ENCODE measurements at regions not wholly inside any gene's neighbourhood (a gene's known extent, or its start where the extent isn't known, plus 50 kb on each side); places are given as distances from the start of the nearest gene placed in this dataset.

DNA sequence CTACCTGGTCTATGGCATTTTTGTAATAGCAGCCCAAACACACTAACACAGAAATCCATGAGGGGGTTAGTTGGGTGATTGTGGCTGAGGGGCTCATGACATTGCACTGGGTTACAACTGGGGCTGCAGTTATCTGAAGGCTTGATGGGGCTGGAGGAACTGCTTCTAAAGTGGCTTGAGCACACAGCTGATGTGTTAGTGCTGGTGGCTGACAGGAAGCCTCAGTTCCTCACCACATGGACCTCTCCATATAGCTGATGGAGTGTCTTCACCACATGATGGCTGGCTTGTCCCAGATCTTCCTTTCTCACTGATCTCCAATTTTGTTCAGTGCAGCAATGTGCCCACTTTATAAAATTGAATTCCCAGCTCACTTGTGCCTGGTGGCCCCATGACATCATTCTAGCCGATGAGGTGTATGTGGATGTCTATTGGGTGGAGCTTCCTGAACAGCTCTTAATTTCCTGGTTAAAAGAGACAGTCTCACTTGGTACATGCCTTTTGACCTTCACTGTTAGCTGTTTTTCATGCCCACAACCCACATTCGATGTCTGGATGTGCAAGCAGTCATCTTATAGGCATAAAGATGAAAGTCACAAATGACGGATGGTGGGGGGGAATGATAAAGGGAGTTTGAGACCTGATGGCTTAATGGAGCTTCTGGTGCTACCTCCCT is 166.9 kb upstream of the BMPER start:
- TF ChIP-seq, protein P1, sequence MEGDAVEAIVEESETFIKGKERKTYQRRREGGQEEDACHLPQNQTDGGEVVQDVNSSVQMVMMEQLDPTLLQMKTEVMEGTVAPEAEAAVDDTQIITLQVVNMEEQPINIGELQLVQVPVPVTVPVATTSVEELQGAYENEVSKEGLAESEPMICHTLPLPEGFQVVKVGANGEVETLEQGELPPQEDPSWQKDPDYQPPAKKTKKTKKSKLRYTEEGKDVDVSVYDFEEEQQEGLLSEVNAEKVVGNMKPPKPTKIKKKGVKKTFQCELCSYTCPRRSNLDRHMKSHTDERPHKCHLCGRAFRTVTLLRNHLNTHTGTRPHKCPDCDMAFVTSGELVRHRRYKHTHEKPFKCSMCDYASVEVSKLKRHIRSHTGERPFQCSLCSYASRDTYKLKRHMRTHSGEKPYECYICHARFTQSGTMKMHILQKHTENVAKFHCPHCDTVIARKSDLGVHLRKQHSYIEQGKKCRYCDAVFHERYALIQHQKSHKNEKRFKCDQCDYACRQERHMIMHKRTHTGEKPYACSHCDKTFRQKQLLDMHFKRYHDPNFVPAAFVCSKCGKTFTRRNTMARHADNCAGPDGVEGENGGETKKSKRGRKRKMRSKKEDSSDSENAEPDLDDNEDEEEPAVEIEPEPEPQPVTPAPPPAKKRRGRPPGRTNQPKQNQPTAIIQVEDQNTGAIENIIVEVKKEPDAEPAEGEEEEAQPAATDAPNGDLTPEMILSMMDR (IDR thresholded peaks at IDR 0.05), result no peak
- no peak for TF ChIP-seq POLR2A (IDR thresholded peaks at IDR 0.05)

Data from esophagus squamous epithelium (tissue), 4 donors.